IMR-90 (cell line): ENCODE measurements at regions not wholly inside any gene's neighbourhood (a gene's known extent, or its start where the extent isn't known, plus 50 kb on each side); places are given as distances from the start of the nearest gene placed in this dataset.

Experiments
- BHLHE40 ChIP-seq: fragments of 150-350 bp; IDR thresholded peaks from 2 replicates; pipeline ENCODE4 v1.6.1; 2016; ENCODE audit warnings: mild to moderate bottlenecking, low read depth, low read length
- CTCF ChIP-seq: conservative IDR thresholded peaks from 2 replicates; pipeline ENCODE4 v1.5.1; 2012; ENCODE audit warnings: mild to moderate bottlenecking, low read depth, low read length, improper control_type of control experiment
- POLR2A ChIP-seq: IDR thresholded peaks from 2 replicates; pipeline ENCODE4 v1.6.1; 2012; ENCODE audit warnings: mild to moderate bottlenecking, low read depth, low read length
- RCOR1 ChIP-seq: IDR thresholded peaks from 2 replicates; pipeline ENCODE4 v1.6.1; 2012; ENCODE audit warnings: mild to moderate bottlenecking, low read length, improper control_type of control experiment; ENCODE audit not compliant: insufficient replicate concordance
- RFX5 ChIP-seq: IDR thresholded peaks from 2 replicates; pipeline ENCODE4 v1.8.0; 2012; ENCODE audit warnings: low read depth, mild to moderate bottlenecking, low read length, moderate library complexity
- SMC3 ChIP-seq: fragments of 150-350 bp; IDR thresholded peaks from 2 replicates; pipeline ENCODE4 v1.6.1; 2016; ENCODE audit warnings: low read depth, mild to moderate bottlenecking, antibody characterized with exemption, low read length, moderate library complexity
- TF ChIP-seq, protein P1 (sequence below): fragments of 150-350 bp; IDR thresholded peaks from 2 replicates; pipeline ENCODE4 v1.6.1; 2016; ENCODE audit warnings: low read depth, mild to moderate bottlenecking, low read length, moderate library complexity, borderline replicate concordance
- TF ChIP-seq, protein P2 (sequence below): fragments of 150-350 bp; IDR thresholded peaks from 2 replicates; pipeline ENCODE4 v1.6.1; 2017; ENCODE audit warnings: mild to moderate bottlenecking, antibody characterized with exemption, low read length, low read depth

GRCh38 chr16:79902351-79902750 lies 301.8 kb upstream of the MAF start:
- TF ChIP-seq CTCF (no peak), RCOR1 (no peak), RFX5 (no peak), POLR2A (no peak), SMC3 (no peak), BHLHE40 (no peak)
- TF ChIP-seq, protein P1, sequence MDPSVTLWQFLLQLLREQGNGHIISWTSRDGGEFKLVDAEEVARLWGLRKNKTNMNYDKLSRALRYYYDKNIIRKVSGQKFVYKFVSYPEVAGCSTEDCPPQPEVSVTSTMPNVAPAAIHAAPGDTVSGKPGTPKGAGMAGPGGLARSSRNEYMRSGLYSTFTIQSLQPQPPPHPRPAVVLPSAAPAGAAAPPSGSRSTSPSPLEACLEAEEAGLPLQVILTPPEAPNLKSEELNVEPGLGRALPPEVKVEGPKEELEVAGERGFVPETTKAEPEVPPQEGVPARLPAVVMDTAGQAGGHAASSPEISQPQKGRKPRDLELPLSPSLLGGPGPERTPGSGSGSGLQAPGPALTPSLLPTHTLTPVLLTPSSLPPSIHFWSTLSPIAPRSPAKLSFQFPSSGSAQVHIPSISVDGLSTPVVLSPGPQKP, result no peak
- TF ChIP-seq, protein P2, sequence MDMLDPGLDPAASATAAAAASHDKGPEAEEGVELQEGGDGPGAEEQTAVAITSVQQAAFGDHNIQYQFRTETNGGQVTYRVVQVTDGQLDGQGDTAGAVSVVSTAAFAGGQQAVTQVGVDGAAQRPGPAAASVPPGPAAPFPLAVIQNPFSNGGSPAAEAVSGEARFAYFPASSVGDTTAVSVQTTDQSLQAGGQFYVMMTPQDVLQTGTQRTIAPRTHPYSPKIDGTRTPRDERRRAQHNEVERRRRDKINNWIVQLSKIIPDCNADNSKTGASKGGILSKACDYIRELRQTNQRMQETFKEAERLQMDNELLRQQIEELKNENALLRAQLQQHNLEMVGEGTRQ, result no peak
